AG04450 (cell line): ENCODE measurements at regions not wholly inside any gene's neighbourhood (a gene's known extent, or its start where the extent isn't known, plus 50 kb on each side); places are given as distances from the start of the nearest gene placed in this dataset.
"Not testable (repeated sequence)": the region's sequence is repeated elsewhere in the genome, so short reads cannot be mapped to it uniquely, and the experiment has no call there.

Experiments used
- CTCF ChIA-PET: fragments of 300-600, 350-600 bp; formaldehyde crosslinking; extraction: SDS; loops from one replicate; lab custom pipeline; 2022; ENCODE audit warnings: antibody characterized with exemption, inconsistent platforms; lab: Charles Lee
- POLR2A ChIA-PET: fragments of 350-600 bp; formaldehyde crosslinking; extraction: SDS; loops from one replicate; lab custom pipeline; 2021; ENCODE audit warnings: antibody characterized with exemption, inconsistent platforms; lab: Yijun Ruan, JAX
- DNase-seq: peaks from one replicate; pipeline ENCODE4 v3.0.0-alpha.2; 2011; ENCODE audit warnings: low read depth, low spot score
- H3K27ac ChIP-seq: one replicate; pipeline ENCODE4 v1.5.1; 2012; ENCODE audit warnings: low read depth, low read length, control low read depth
- H3K27me3 ChIP-seq: one replicate; pipeline ENCODE4 v1.6.0; 2012; ENCODE audit warnings: low read length; ENCODE audit not compliant: control insufficient read depth, insufficient read depth
- H3K4me3 ChIP-seq: 2 replicates; pipeline ENCODE4 v1.5.1; 2011; ENCODE audit warnings: mild to moderate bottlenecking, low read depth, low read length, control low read depth
- H3K9me3 ChIP-seq: 2 replicates; pipeline ENCODE4 v1.5.1; 2012; ENCODE audit warnings: low read length; ENCODE audit not compliant: control insufficient read depth, insufficient read depth
- TF ChIP-seq, protein P1 (sequence below): IDR thresholded peaks from 2 replicates; pipeline ENCODE4 v1.5.1; 2011; ENCODE audit warnings: low read depth, low read length, control low read depth, inconsistent platforms

GRCh38 chr14:106393742-106394141 lies 867.4 kb downstream of the TMEM121 start:
- no peak for DNase-seq
- ChIA-PET POLR2A (no interaction called here), CTCF (no interaction called here)
- TF ChIP-seq, protein P1, sequence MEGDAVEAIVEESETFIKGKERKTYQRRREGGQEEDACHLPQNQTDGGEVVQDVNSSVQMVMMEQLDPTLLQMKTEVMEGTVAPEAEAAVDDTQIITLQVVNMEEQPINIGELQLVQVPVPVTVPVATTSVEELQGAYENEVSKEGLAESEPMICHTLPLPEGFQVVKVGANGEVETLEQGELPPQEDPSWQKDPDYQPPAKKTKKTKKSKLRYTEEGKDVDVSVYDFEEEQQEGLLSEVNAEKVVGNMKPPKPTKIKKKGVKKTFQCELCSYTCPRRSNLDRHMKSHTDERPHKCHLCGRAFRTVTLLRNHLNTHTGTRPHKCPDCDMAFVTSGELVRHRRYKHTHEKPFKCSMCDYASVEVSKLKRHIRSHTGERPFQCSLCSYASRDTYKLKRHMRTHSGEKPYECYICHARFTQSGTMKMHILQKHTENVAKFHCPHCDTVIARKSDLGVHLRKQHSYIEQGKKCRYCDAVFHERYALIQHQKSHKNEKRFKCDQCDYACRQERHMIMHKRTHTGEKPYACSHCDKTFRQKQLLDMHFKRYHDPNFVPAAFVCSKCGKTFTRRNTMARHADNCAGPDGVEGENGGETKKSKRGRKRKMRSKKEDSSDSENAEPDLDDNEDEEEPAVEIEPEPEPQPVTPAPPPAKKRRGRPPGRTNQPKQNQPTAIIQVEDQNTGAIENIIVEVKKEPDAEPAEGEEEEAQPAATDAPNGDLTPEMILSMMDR = no peak
- Histone ChIP-seq H3K27ac (no peak overlapping the region), H3K9me3 (peaks cover 55% of the 10 kb centered on the region), H3K27me3 (no peaks in the 10 kb centered on the region), H3K4me3 (no peak overlapping the region)

- CTCF ChIA-PET = no interaction called here
- Histone ChIP-seq H3K27me3 (no peaks in the 10 kb centered on the region), H3K9me3 (peaks cover 42% of the 10 kb centered on the region), H3K27ac (no peak overlapping the region), H3K4me3 (no peak overlapping the region)
- POLR2A ChIA-PET = no interaction called here
- TF ChIP-seq, protein P1 = no peak
- DNase-seq = no peak
Observed at GRCh38 chr14:106395456-106396050, 869.2 kb downstream of the TMEM121 start.

GRCh38 chr14:106396999-106397398 lies 870.6 kb downstream of the TMEM121 start:
- Histone ChIP-seq H3K27ac (no peak overlapping the region), H3K27me3 (no peaks in the 10 kb centered on the region), H3K4me3 (no peak overlapping the region), H3K9me3 (peaks cover 32% of the 10 kb centered on the region)
- TF ChIP-seq, protein P1 = no peak
- POLR2A ChIA-PET = no interaction called here
- CTCF ChIA-PET = no interaction called here
- DNase-seq = no peak

DNA sequence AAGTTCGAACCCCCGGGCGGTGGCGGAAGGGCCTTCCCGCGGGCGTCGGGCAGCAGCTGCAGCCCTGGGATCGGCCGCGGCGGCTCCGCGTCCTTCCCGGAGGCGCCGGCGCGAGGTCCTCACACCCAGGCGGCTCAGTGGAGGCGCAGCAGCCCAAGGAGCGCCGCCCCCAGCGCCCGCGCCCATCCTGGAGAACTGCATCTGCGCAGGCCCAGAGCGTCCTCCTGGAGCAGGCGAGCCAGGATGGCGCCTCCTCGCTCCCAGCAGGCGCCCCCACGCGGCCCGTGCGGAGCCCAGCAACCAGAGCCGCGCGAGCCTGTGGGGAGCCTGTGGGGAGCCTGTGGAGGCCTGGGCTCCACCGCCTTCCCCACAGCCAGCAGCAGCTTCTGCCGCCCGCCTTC lies 872.5 kb downstream of the TMEM121 start:
- CTCF ChIA-PET = not testable (repeated sequence)

DNA sequence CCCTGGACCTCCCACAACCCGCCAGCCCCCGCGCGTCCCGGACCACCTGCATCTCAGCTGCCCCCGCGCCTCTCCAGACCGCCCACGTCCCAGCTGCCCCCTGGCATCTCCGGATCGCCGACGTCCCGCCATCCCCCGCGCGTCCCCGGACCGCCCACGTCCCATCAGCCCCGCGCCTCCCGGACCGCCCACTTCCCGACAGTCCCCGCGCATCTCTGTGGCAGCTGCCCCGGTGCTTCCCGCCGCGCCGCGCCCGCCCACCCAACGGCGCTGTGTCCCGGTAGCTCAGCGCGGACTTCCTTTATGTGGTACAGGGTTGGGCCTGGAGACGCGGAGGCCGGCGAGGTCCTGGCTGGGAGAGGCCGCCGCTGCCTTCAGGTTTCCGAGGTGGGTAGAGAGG lies 874.9 kb downstream of the TMEM121 start:
- H3K27ac ChIP-seq, CTCF ChIA-PET, H3K27me3 ChIP-seq, H3K4me3 ChIP-seq, DNase-seq, POLR2A ChIA-PET: not testable (repeated sequence)
- peaks cover 16% of the 10 kb centered on the region for H3K9me3 ChIP-seq

More for the DNA sequence above, 872.5 kb downstream of the TMEM121 start:
- DNase-seq, H3K4me3 ChIP-seq, POLR2A ChIA-PET, H3K27me3 ChIP-seq, H3K27ac ChIP-seq: not testable (repeated sequence)
- peaks cover 24% of the 10 kb centered on the region for H3K9me3 ChIP-seq

- DNase-seq, H3K27me3 ChIP-seq, CTCF ChIA-PET, H3K27ac ChIP-seq, H3K4me3 ChIP-seq, POLR2A ChIA-PET, H3K9me3 ChIP-seq: not testable (repeated sequence)
Observed at GRCh38 chr14:106410229-106410628, 883.8 kb downstream of the TMEM121 start.
